ENCODE measurements at regions not wholly inside any gene's neighbourhood (a gene's known extent, or its start where the extent isn't known, plus 50 kb on each side); places are given as distances from the start of the nearest gene placed in this dataset.

GRCh38 chr5:136423944-136424606, 58.7 kb upstream of the TRPC7 start:
- Mint-ChIP-seq H3K9me3 (no peaks in the 10 kb centered on the region), H3K27ac (no peak overlapping the region), H3K27me3 (no peaks in the 10 kb centered on the region), H3K4me3 (no peak overlapping the region), H3K4me1 (ENCODE audit: low read depth) (no peaks in the 10 kb centered on the region), H3K36me3 (no peaks in the 10 kb centered on the region)
- ChIA-PET CTCF (interaction anchor here (1.5 kb wide), 1 partner anchor 175 kb away, joined by 5 read pairs; no protein-coding TSS in a partner anchor), POLR2A (no interaction called here)
- intact Hi-C loops (cut with micrococcal nuclease), result no loop called here
- DNase-seq, result no peak

- intact Hi-C loops (cut with micrococcal nuclease), result no loop called here
- ChIA-PET CTCF (no interaction called here), POLR2A (no interaction called here)
- Mint-ChIP-seq H3K4me1 (ENCODE audit: low read depth) (no peaks in the 10 kb centered on the region), H3K27me3 (no peaks in the 10 kb centered on the region), H3K27ac (no peak overlapping the region), H3K36me3 (no peaks in the 10 kb centered on the region), H3K4me3 (no peak overlapping the region), H3K9me3 (no peaks in the 10 kb centered on the region)
- DNase-seq, result no peak
Measured at GRCh38 chr5:136420168-136420898, 55.0 kb upstream of the TRPC7 start.

- Mint-ChIP-seq H3K27ac (no peak overlapping the region), H3K27me3 (no peaks in the 10 kb centered on the region), H3K36me3 (no peaks in the 10 kb centered on the region), H3K4me3 (no peak overlapping the region), H3K4me1 (ENCODE audit: low read depth) (no peaks in the 10 kb centered on the region), H3K9me3 (no peaks in the 10 kb centered on the region)
- POLR2A ChIA-PET, result no interaction called here
- DNase-seq, result no peak
- intact Hi-C loops (cut with micrococcal nuclease), result no loop called here
- CTCF ChIA-PET, result no interaction called here
Measured at GRCh38 chr5:136418301-136418700, 53.0 kb upstream of the TRPC7 start.
